C1 segment of cervical spinal cord (tissue), 14 donors: ENCODE measurements at regions not wholly inside any gene's neighbourhood (a gene's known extent, or its start where the extent isn't known, plus 50 kb on each side); places are given as distances from the start of the nearest gene placed in this dataset.
A peak's percentile ranks its signal among the peaks of the same experiment; 100 is the strongest.

Experiments
- DNase-seq, 14 donors: peaks; one replicate each; lab custom pipeline; 2025; lab: John Stamatoyannopoulos, UW

DNA sequence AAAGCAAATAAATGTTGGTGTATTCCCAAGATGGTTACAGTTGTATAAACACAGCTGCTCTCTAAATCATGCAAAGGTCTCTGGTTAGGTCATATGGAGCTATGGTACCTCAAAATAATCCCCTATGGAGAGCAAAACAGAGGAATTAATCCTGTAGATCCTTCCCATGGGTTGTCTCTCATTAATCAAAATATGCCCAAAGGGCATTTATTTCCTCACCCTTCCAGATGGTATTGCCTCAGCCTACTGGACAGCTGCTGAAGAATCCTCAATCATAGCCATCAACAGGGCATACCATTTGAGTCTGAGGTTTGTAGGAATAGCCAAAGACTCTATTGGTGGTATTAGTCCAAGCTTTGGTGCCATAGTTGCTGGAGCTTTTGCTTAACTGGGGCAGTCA, 360.9 kb downstream of the RPL10L start:
- no peak for DNase-seq

- DNase-seq, result no peak
Measured at GRCh38 chr14:46279776-46280175, 371.8 kb downstream of the RPL10L start.

DNA sequence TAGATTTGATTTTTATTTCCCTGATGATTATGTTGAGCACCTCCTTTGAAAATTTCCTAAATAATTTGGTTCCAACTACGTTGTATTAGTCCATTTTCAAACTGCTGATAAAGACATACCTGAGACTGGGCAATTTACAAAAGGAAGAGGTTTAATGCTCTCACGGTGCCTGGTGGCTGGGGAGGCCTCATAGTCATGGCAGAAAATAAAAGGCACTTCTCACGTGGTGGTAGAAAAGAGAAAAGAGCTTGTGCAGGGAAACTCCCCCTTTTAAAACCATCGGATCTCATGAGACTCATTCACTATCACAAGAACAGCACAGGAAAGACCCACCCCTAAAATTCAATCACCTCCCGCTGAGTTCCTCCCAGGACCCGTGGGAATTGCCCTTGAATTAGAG, 372.3 kb downstream of the RPL10L start:
- no peak for DNase-seq

- DNase-seq, result no peak
Measured at GRCh38 chr14:46259536-46259935, 392.0 kb downstream of the RPL10L start.

DNA sequence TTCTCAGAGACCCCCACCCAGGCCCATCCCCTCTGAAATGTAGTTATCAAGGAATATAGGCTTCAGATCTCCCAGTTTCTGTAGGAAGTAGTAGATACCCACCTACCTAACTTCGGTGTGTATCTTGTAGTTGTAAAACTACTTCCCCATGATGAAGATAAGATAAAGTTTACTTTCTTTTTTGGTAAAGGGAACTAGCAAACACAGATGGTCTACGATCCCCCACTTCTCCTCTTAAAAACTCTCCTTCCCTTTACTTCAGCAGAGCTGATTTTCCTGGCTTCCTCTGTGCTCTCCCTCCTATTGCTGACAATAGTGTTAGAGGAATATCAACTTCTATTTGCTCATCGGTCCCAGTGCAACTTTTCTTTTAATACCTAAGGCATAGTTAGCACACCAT, 395.2 kb downstream of the RPL10L start:
- DNase-seq, result no peak

DNA sequence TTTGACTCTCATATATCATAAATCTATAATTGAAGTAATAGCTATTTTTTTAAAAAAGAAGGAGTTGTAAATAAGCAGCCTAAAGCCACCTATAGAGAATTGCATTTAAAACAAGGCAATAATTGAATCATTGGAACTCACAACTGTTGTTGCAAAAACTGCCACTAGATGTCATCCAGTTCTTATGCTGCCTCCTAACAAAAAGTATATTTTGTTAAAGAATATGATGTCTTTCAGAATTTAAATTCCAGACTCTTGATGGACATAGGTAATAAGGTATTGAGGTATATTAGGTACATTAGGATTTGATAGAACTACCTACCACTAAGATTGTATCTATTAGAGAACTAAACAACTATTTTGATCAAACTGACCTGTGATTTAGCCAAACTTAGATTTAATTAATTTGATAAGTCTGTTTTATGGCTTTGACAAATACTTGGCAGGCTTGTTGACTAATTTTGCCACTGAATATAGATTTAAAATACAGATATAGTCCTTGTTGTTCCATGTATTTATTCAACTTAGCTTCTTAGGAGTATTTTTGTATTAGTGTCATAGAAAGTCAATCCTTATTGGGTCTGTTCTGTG, 401.4 kb downstream of the RPL10L start:
- DNase-seq, result no peak

- DNase-seq, result no peak
Measured at GRCh38 chr14:46248001-46248630, 403.5 kb downstream of the RPL10L start.

- peak in 1 of 14 donors; percentile 62 for DNase-seq
Measured at GRCh38 chr14:46245276-46245675, 406.3 kb downstream of the RPL10L start.

- DNase-seq, result no peak
Measured at GRCh38 chr14:46233786-46234185, 417.8 kb downstream of the RPL10L start.

GRCh38 chr14:46230540-46230939, 421.0 kb downstream of the RPL10L start:
- no peak for DNase-seq

- DNase-seq, result no peak
Measured at GRCh38 chr14:46215801-46216200, 435.8 kb downstream of the RPL10L start.

- no peak for DNase-seq
Measured at GRCh38 chr14:46198676-46199075, 452.9 kb downstream of the RPL10L start.

- DNase-seq, result no peak
Measured at GRCh38 chr14:46197856-46198255, 453.7 kb downstream of the RPL10L start.
